Neural progenitor cell (in vitro differentiated cells): ENCODE measurements at regions not wholly inside any gene's neighbourhood (a gene's known extent, or its start where the extent isn't known, plus 50 kb on each side); places are given as distances from the start of the nearest gene placed in this dataset.
A peak's percentile ranks its signal among the peaks of the same experiment; 100 is the strongest.

Experiments used
- DNase-seq: peaks from one replicate; pipeline ENCODE4 v3.0.0-alpha.2; 2016; ENCODE audit warnings: low spot score
- H2AFZ ChIP-seq: fragments of 200-600 bp; sonication (generic); replicated peaks from 2 replicates; pipeline ENCODE4 v1.6.1; 2016; ENCODE audit warnings: antibody characterized with exemption
- H3F3A ChIP-seq: fragments of 200-600 bp; sonication (generic); 2 replicates; pipeline ENCODE4 v1.6.1; 2016; ENCODE audit warnings: antibody characterized with exemption, low read depth
- H3K27ac ChIP-seq: fragments of 200-600 bp; sonication (generic); 2 replicates; pipeline ENCODE4 v1.5.1; 2016; ENCODE audit warnings: mild to moderate bottlenecking
- H3K27me3 ChIP-seq: fragments of 200-600 bp; sonication (generic); 2 replicates; pipeline ENCODE4 v1.6.1; 2016; ENCODE audit warnings: mild to moderate bottlenecking, moderate library complexity
- H3K36me3 ChIP-seq: fragments of 200-600 bp; sonication (generic); 2 replicates; pipeline ENCODE4 v1.5.1; 2016
- H3K4me1 ChIP-seq: fragments of 200-600 bp; sonication (generic); 2 replicates; pipeline ENCODE4 v1.6.1; 2016; ENCODE audit warnings: mixed run types
- H3K4me2 ChIP-seq: fragments of 200-600 bp; sonication (generic); 2 replicates; pipeline ENCODE4 v1.6.1; 2016
- H3K4me3 ChIP-seq: fragments of 200-600 bp; sonication (generic); 2 replicates; pipeline ENCODE4 v1.5.1; 2016
- H3K79me2 ChIP-seq: fragments of 200-600 bp; sonication (generic); 2 replicates; pipeline ENCODE4 v1.6.1; 2016; ENCODE audit warnings: low read depth
- H3K9ac ChIP-seq: fragments of 200-600 bp; sonication (generic); 2 replicates; pipeline ENCODE4 v1.6.1; 2016
- H3K9me3 ChIP-seq: fragments of 200-600 bp; sonication (generic); 2 replicates; pipeline ENCODE4 v1.5.1; 2016; ENCODE audit warnings: low read depth
- H4K20me1 ChIP-seq: fragments of 200-600 bp; sonication (generic); 2 replicates; pipeline ENCODE4 v1.6.1; 2016; ENCODE audit warnings: low read depth
- H3K27ac Mint-ChIP-seq: 3 replicates; pipeline ENCODE4 v1.8.0; 2021; ENCODE audit warnings: mixed read lengths
- H3K27me3 Mint-ChIP-seq: 2 replicates; pipeline ENCODE4 v1.8.0; 2022; ENCODE audit warnings: low read depth, mild to moderate bottlenecking, inconsistent platforms, moderate library complexity, mixed read lengths; ENCODE audit not compliant: insufficient read depth
- H3K36me3 Mint-ChIP-seq: 3 replicates; pipeline ENCODE4 v1.8.0; 2021; ENCODE audit warnings: mixed read lengths
- H3K4me1 Mint-ChIP-seq: 3 replicates; pipeline ENCODE4 v1.8.0; 2021; ENCODE audit warnings: mixed read lengths
- H3K4me3 Mint-ChIP-seq: 3 replicates; pipeline ENCODE4 v1.8.0; 2021; ENCODE audit warnings: mild to moderate bottlenecking, moderate library complexity, mixed read lengths
- H3K9me3 Mint-ChIP-seq: 3 replicates; pipeline ENCODE4 v1.8.0; 2020; ENCODE audit warnings: mixed read lengths
- EZH2 ChIP-seq: fragments of 200-600 bp; sonication (generic); IDR thresholded peaks from 2 replicates; pipeline ENCODE4 v1.6.1; 2017; ENCODE audit warnings: antibody characterized with exemption, mild to moderate bottlenecking, moderate library complexity
- EZH2phosphoT487 ChIP-seq: fragments of 200-600 bp; sonication (generic); IDR thresholded peaks from 2 replicates; pipeline ENCODE4 v1.6.1; 2017; ENCODE audit warnings: antibody characterized with exemption
- TF ChIP-seq, protein P1 (sequence below): fragments of 200-600 bp; sonication (generic); IDR thresholded peaks from 2 replicates; pipeline ENCODE4 v1.5.1; 2017; ENCODE audit warnings: antibody characterized with exemption, mild to moderate bottlenecking

DNA sequence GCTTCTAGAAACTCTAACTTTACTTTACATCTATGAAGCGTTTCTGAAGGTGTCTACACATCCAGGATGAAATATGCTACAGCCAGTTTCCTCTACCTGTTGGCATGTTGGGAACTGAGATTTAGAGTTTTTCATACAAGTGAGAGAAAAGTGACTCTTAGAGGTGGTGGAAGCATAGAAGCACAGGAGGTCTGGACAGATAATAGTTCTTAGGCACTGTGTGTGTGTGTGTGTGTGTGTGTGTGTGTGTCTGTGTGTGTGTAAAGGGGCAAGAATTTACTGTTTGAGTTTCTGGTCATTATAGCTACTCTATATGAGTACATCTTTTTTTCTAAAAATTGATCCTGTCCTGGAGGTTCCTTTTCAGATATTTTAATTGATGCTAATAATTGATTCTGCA is 110.7 kb upstream of the MTPN start:
- H3K27me3 Mint-ChIP-seq: no peaks in the 10 kb centered on the region
- H3K27ac ChIP-seq: no peak overlapping the region
- no peak for DNase-seq
- no peak overlapping the region for H3K4me3 ChIP-seq
- H4K20me1 ChIP-seq: no peaks in the 10 kb centered on the region
- H3K4me1 ChIP-seq: peaks cover 13% of the 10 kb centered on the region
- H3K36me3 Mint-ChIP-seq: no peaks in the 10 kb centered on the region
- peaks cover 3% of the 10 kb centered on the region for H3K9me3 Mint-ChIP-seq
- no peaks in the 10 kb centered on the region for H3K27me3 ChIP-seq
- H3K9ac ChIP-seq: no peak overlapping the region
- no peak overlapping the region for H3K4me2 ChIP-seq
- H3K36me3 ChIP-seq: no peaks in the 10 kb centered on the region
- no peaks in the 10 kb centered on the region for H3K79me2 ChIP-seq
- no peaks in the 10 kb centered on the region for H3K9me3 ChIP-seq
- peaks cover 5% of the 10 kb centered on the region for H3K4me1 Mint-ChIP-seq
- H3K4me3 Mint-ChIP-seq: no peak overlapping the region
- no peak overlapping the region for H3K27ac Mint-ChIP-seq
- H3F3A ChIP-seq: no peaks in the 10 kb centered on the region
- H2AFZ ChIP-seq: no peak overlapping the region
- TF ChIP-seq EZH2phosphoT487 (no peak), EZH2 (no peak)
- TF ChIP-seq, protein P1, sequence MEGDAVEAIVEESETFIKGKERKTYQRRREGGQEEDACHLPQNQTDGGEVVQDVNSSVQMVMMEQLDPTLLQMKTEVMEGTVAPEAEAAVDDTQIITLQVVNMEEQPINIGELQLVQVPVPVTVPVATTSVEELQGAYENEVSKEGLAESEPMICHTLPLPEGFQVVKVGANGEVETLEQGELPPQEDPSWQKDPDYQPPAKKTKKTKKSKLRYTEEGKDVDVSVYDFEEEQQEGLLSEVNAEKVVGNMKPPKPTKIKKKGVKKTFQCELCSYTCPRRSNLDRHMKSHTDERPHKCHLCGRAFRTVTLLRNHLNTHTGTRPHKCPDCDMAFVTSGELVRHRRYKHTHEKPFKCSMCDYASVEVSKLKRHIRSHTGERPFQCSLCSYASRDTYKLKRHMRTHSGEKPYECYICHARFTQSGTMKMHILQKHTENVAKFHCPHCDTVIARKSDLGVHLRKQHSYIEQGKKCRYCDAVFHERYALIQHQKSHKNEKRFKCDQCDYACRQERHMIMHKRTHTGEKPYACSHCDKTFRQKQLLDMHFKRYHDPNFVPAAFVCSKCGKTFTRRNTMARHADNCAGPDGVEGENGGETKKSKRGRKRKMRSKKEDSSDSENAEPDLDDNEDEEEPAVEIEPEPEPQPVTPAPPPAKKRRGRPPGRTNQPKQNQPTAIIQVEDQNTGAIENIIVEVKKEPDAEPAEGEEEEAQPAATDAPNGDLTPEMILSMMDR: no peak

DNA sequence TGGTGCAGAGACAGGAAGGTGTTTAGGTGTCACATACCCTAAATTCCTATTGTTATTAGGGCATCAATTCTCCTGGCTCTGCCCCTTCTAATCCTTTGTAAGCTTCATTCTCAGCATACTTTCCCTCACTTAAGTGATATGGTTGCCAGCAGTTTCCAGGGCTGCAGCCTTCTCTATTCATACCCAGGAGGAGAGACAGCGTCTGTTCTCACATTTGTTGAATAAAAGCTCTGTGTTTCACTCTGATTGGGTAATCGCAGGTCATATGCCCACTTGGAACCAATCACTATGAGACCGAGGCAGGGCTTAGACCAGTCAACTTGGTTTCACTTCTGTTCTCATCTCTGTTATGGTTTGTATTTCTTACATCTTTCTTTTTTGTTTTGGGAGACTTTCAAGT is 109.6 kb upstream of the MTPN start:
- Mint-ChIP-seq H3K36me3 (no peaks in the 10 kb centered on the region), H3K27me3 (no peaks in the 10 kb centered on the region), H3K9me3 (peaks cover 2% of the 10 kb centered on the region), H3K27ac (no peak overlapping the region), H3K4me3 (no peak overlapping the region), H3K4me1 (peaks cover 5% of the 10 kb centered on the region)
- TF ChIP-seq, protein P1: no peak
- no peak for TF ChIP-seq EZH2phosphoT487
- no peak for TF ChIP-seq EZH2
- H3K4me1 ChIP-seq: peaks cover 13% of the 10 kb centered on the region
- H3K4me3 ChIP-seq: no peak overlapping the region
- peak overlapping the region; percentile 64 for H2AFZ ChIP-seq
- H3F3A ChIP-seq: no peaks in the 10 kb centered on the region
- H3K36me3 ChIP-seq: no peaks in the 10 kb centered on the region
- no peaks in the 10 kb centered on the region for H3K27me3 ChIP-seq
- H3K9ac ChIP-seq: no peak overlapping the region
- H3K9me3 ChIP-seq: no peaks in the 10 kb centered on the region
- H3K79me2 ChIP-seq: no peaks in the 10 kb centered on the region
- H4K20me1 ChIP-seq: no peaks in the 10 kb centered on the region
- H3K4me2 ChIP-seq: peak overlapping the region; percentile 15
- DNase-seq: peak; percentile 71
- no peak overlapping the region for H3K27ac ChIP-seq

DNA sequence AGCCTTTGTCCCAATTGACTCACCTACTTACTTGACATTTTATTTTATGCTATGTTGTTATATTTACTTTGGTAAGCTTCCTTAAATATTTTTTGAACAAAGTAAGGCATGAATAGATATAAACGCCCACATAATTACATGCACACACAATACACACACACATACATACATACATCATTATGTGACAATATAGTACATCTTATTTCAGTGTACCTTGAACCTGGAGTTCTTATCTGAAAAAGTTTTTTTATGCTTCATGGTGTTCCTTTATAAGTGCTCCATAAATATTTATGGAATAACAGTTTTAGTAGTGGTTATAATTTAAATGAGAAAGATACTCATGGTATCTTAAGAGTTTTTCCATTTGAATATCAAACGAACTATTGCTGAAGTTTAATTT is 102.8 kb upstream of the MTPN start:
- Histone ChIP-seq H2AFZ (no peak overlapping the region), H3K36me3 (no peaks in the 10 kb centered on the region), H3K4me1 (peaks cover 1% of the 10 kb centered on the region), H3K9ac (no peak overlapping the region), H3K27me3 (no peaks in the 10 kb centered on the region), H4K20me1 (no peaks in the 10 kb centered on the region), H3F3A (no peaks in the 10 kb centered on the region), H3K4me2 (no peak overlapping the region), H3K9me3 (no peaks in the 10 kb centered on the region), H3K27ac (no peak overlapping the region), H3K4me3 (no peak overlapping the region), H3K79me2 (no peaks in the 10 kb centered on the region)
- no peak for TF ChIP-seq EZH2phosphoT487
- TF ChIP-seq, protein P1: no peak
- TF ChIP-seq EZH2: no peak
- Mint-ChIP-seq H3K27me3 (peaks cover 4% of the 10 kb centered on the region), H3K4me3 (no peak overlapping the region), H3K4me1 (no peaks in the 10 kb centered on the region), H3K36me3 (no peaks in the 10 kb centered on the region), H3K27ac (no peak overlapping the region), H3K9me3 (peaks cover 2% of the 10 kb centered on the region)
- no peak for DNase-seq

DNA sequence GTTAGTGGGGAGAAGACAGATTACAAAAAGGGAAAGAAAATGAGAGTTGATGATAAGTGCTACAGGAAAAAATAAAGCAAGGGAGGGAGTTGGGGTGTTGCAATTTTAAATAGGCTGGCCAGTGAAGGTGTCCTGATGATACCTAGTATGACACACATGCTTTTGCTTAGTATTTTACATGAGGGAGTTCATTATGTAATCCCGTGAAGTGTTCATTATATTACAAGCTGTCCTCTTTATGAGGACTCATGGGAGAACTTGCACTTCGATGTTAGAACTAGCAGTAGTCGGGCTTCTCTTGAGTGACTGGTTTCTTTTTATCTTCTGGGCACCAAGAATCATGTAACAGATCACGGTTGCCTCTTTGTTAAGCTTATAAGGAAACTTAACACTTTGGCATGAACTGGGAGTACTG is 102.3 kb upstream of the MTPN start:
- no peak for TF ChIP-seq EZH2phosphoT487
- no peak for TF ChIP-seq EZH2
- TF ChIP-seq, protein P1: no peak
- no peak overlapping the region for H3K4me3 Mint-ChIP-seq
- H3K27ac ChIP-seq: no peak overlapping the region
- no peaks in the 10 kb centered on the region for H3K4me1 Mint-ChIP-seq
- H4K20me1 ChIP-seq: no peaks in the 10 kb centered on the region
- H3K36me3 ChIP-seq: no peaks in the 10 kb centered on the region
- peaks cover 4% of the 10 kb centered on the region for H3K27me3 Mint-ChIP-seq
- no peaks in the 10 kb centered on the region for H3K79me2 ChIP-seq
- no peak for DNase-seq
- H2AFZ ChIP-seq: no peak overlapping the region
- H3K4me2 ChIP-seq: no peak overlapping the region
- H3K9me3 ChIP-seq: no peaks in the 10 kb centered on the region
- H3K36me3 Mint-ChIP-seq: no peaks in the 10 kb centered on the region
- no peak overlapping the region for H3K4me3 ChIP-seq
- H3K9ac ChIP-seq: no peak overlapping the region
- no peaks in the 10 kb centered on the region for H3F3A ChIP-seq
- peaks cover 3% of the 10 kb centered on the region for H3K4me1 ChIP-seq
- H3K9me3 Mint-ChIP-seq: peaks cover 2% of the 10 kb centered on the region
- no peak overlapping the region for H3K27ac Mint-ChIP-seq
- no peaks in the 10 kb centered on the region for H3K27me3 ChIP-seq
